ENCODE measurements at regions not wholly inside any gene's neighbourhood (a gene's known extent, or its start where the extent isn't known, plus 50 kb on each side); places are given as distances from the start of the nearest gene placed in this dataset.

- Mint-ChIP-seq H3K4me1 (peaks cover 30% of the 10 kb centered on the region), H3K27ac (no peak overlapping the region), H3K4me3 (no peak overlapping the region), H3K36me3 (no peaks in the 10 kb centered on the region), H3K27me3 (ENCODE audit: low read depth) (peaks cover 8% of the 10 kb centered on the region), H3K9me3 (no peaks in the 10 kb centered on the region)
- DNase-seq (ENCODE audit: low spot score in 2 of 2, unreplicated experiment in 2 of 2) = no peak
- TF ChIP-seq CTCF (IDR thresholded peaks at IDR 0.05; ENCODE audit: unreplicated experiment) = no peak
These were observed 261.3 kb downstream of the MN1 start for GRCh38 chr22:27540247-27540646.

DNA sequence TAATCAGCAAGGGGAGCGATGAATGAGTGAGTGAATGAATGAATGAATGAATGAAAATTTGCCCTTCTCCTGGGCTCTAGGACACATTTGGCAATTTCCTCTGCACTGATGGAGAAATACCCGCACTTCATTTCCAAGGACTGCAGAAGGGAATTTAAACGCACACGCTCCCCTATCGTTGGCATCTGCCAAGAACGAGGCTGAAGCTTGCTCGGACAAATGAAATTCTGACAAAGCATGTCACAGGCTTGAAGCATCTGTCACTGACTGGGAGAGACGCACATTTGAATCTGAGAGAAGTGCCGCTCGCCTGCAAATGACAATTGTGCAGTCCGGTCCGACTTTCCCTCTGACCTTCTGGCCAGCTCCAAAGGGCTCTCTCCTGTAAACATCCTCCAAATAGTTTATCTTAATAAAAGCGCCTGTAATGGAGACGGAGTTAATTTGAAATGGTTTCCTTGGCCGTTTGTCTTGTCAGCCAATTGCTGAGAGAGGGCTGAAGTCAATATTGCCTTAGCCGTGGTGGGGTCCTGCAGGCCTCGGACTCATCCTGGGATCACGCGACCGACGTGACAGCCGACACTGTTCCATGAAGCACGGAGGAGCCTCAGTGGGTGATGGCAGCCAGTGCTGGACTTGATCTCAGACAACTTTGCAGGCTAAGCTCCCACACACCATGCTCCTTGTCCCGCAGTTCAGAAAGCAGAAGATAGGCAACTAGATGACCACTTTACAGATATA lies 260.7 kb downstream of the MN1 start:
- Mint-ChIP-seq H3K27me3 (ENCODE audit: low read depth) (peaks cover 8% of the 10 kb centered on the region), H3K9me3 (no peaks in the 10 kb centered on the region), H3K4me3 (no peak overlapping the region), H3K4me1 (peaks cover 31% of the 10 kb centered on the region), H3K27ac (no peak overlapping the region), H3K36me3 (no peaks in the 10 kb centered on the region)
- no peak for DNase-seq (ENCODE audit: low spot score in 2 of 2, unreplicated experiment in 2 of 2)
- TF ChIP-seq CTCF (IDR thresholded peaks at IDR 0.05; ENCODE audit: unreplicated experiment) = no peak

DNA sequence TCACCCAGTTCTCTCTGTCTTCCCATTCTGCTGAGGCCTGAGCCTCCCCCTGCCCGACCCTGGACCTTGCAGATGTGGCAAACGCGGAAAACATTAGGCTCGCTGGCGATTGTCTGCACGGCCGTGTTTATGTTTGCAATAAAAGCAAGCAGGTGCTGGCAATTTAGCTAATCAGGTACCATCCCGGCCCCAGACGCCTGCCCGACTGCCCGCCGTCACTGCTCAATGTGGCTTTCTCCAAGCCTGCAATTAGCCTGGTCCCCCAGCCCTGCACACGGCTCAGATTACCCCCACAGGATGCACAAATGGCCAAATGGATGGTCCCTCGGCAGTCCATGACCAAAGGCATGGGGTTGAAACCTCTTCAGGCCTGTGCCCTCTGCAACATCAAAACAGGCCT lies 259.7 kb downstream of the MN1 start:
- H3K36me3 Mint-ChIP-seq = no peaks in the 10 kb centered on the region
- H3K4me3 Mint-ChIP-seq = no peak overlapping the region
- no peak overlapping the region for H3K27ac Mint-ChIP-seq
- no peak for TF ChIP-seq CTCF (IDR thresholded peaks at IDR 0.05; ENCODE audit: unreplicated experiment)
- H3K9me3 Mint-ChIP-seq = no peaks in the 10 kb centered on the region
- no peak for DNase-seq (ENCODE audit: low spot score in 2 of 2, unreplicated experiment in 2 of 2)
- peaks cover 30% of the 10 kb centered on the region for H3K4me1 Mint-ChIP-seq
- peaks cover 8% of the 10 kb centered on the region for H3K27me3 Mint-ChIP-seq (ENCODE audit: low read depth)

- no peaks in the 10 kb centered on the region for H3K9me3 Mint-ChIP-seq
- H3K27ac Mint-ChIP-seq = no peak overlapping the region
- no peak for DNase-seq (ENCODE audit: low spot score in 2 of 2, unreplicated experiment in 2 of 2)
- TF ChIP-seq CTCF (IDR thresholded peaks at IDR 0.05; ENCODE audit: unreplicated experiment) = no peak
- peaks cover 8% of the 10 kb centered on the region for H3K27me3 Mint-ChIP-seq (ENCODE audit: low read depth)
- H3K36me3 Mint-ChIP-seq = no peaks in the 10 kb centered on the region
- H3K4me3 Mint-ChIP-seq = no peak overlapping the region
- H3K4me1 Mint-ChIP-seq = peaks cover 22% of the 10 kb centered on the region
These were observed 259.0 kb downstream of the MN1 start for GRCh38 chr22:27542602-27543001.

DNA sequence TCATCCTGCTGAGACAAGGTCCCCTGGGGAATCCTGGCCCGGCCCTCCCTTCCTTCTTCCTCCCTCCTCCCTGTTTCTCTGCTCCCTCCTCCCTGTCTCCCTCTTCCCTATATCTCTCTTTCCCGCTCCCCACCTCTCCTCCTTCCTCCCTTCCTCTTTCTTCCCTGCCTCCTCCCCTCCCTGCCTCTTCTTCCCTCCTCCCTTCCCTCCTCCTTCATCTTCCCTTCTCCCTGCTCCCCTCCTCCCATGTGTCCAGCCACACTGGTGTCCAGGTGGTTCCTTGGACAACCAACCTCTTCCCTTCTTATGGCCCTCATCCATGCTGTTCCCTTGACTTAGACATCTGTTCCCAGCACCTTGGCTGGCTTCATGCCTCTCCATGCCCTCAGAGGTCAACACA lies 258.1 kb downstream of the MN1 start:
- DNase-seq (ENCODE audit: low spot score in 2 of 2, unreplicated experiment in 2 of 2) = no peak
- no peak overlapping the region for H3K4me3 Mint-ChIP-seq
- peaks cover 8% of the 10 kb centered on the region for H3K27me3 Mint-ChIP-seq (ENCODE audit: low read depth)
- no peak for TF ChIP-seq CTCF (IDR thresholded peaks at IDR 0.05; ENCODE audit: unreplicated experiment)
- H3K9me3 Mint-ChIP-seq = no peaks in the 10 kb centered on the region
- H3K4me1 Mint-ChIP-seq = peaks cover 14% of the 10 kb centered on the region
- no peak overlapping the region for H3K27ac Mint-ChIP-seq
- no peaks in the 10 kb centered on the region for H3K36me3 Mint-ChIP-seq
